SK-N-SH (cell line): ENCODE measurements at regions not wholly inside any gene's neighbourhood (a gene's known extent, or its start where the extent isn't known, plus 50 kb on each side); places are given as distances from the start of the nearest gene placed in this dataset.

Experiments used
- CTCF ChIA-PET: fragments of 300-600, 350-600 bp; formaldehyde crosslinking; extraction: SDS; loops from one replicate; lab custom pipeline; 2021; lab: Yijun Ruan, JAX
- POLR2A ChIA-PET: fragments of 350-600 bp; sonication (Branson Sonifier 250); formaldehyde crosslinking; extraction: SDS; loops from one replicate; lab custom pipeline; 2020; ENCODE audit warnings: antibody characterized with exemption, inconsistent platforms; lab: Yijun Ruan, JAX
- DNase-seq: peaks from one replicate; pipeline ENCODE4 v3.0.0; 2012
- H2AFZ ChIP-seq: fragments of 200-600 bp; sonication (generic); 2 replicates; pipeline ENCODE4 v1.8.1; 2016; ENCODE audit warnings: antibody characterized with exemption, mild to moderate bottlenecking, low read depth
- H3F3A ChIP-seq: fragments of 200-600 bp; sonication (generic); replicated peaks from 2 replicates; pipeline ENCODE3; 2016; ENCODE audit warnings: antibody characterized with exemption, mild to moderate bottlenecking; ENCODE audit not compliant: insufficient read depth
- H3K27ac ChIP-seq, 2 experiments: fragments of 200-500 bp in 1 of 2; fragments of 200-600 bp in 1 of 2; sonication (Bioruptor generic) in 1 of 2; sonication (generic), shearing (Covaris generic) in 1 of 2; 2 replicates each; pipeline versions ENCODE4 v1.5.1 to v1.6.1; 2014 to 2016; ENCODE audit warnings: low read depth in 2 of 2, inconsistent platforms in 1 of 2, low read length in 1 of 2, mild to moderate bottlenecking in 1 of 2, mixed read lengths in 1 of 2
- H3K27me3 ChIP-seq: fragments of 200-600 bp; sonication (generic), shearing (Covaris generic); 2 replicates; pipeline ENCODE4 v1.6.1; 2016; ENCODE audit warnings: mixed run types; ENCODE audit not compliant: insufficient read depth
- H3K36me3 ChIP-seq, 2 experiments: fragments of 200-500 bp in 1 of 2; fragments of 200-600 bp in 1 of 2; sonication (Bioruptor generic) in 1 of 2; sonication (generic) in 1 of 2; replicated peaks in 1 of 2; 2 replicates each; pipeline versions ENCODE3 to v1.5.1; 2014 to 2016; ENCODE audit warnings: low read length in 1 of 2, mild to moderate bottlenecking in 1 of 2; ENCODE audit not compliant: insufficient read depth in 2 of 2, control insufficient read depth in 1 of 2
- H3K4me1 ChIP-seq, 2 experiments: fragments of 200-500 bp in 1 of 2; fragments of 200-600 bp in 1 of 2; sonication (Bioruptor generic) in 1 of 2; sonication (generic), shearing (Covaris generic) in 1 of 2; 2 replicates each; pipeline versions ENCODE4 v1.5.1 to v1.6.1; 2014 to 2016; ENCODE audit warnings: low read depth in 1 of 2, low read length in 1 of 2, mixed run types in 1 of 2; ENCODE audit not compliant: insufficient read depth in 2 of 2, control insufficient read depth in 1 of 2
- H3K4me2 ChIP-seq: fragments of 200-600 bp; sonication (generic), shearing (Covaris generic); 2 replicates; pipeline ENCODE4 v1.6.1; 2017; ENCODE audit warnings: mixed run types
- H3K4me3 ChIP-seq, 2 experiments: fragments of 200-500 bp in 1 of 2; fragments of 200-600 bp in 1 of 2; sonication (Bioruptor generic) in 1 of 2; sonication (generic), shearing (Covaris generic) in 1 of 2; 2 replicates each; pipeline versions ENCODE4 v1.5.1 to v1.8.1; 2014 to 2016; ENCODE audit warnings: low read depth in 2 of 2, inconsistent platforms in 1 of 2, low read length in 1 of 2, mild to moderate bottlenecking in 1 of 2, mixed read lengths in 1 of 2, moderate library complexity in 1 of 2
- H3K79me2 ChIP-seq: fragments of 200-600 bp; sonication (generic); 2 replicates; pipeline ENCODE4 v1.8.1; 2017; ENCODE audit warnings: mild to moderate bottlenecking; ENCODE audit not compliant: insufficient read depth
- H3K9ac ChIP-seq: fragments of 200-600 bp; sonication (generic); 2 replicates; pipeline ENCODE4 v1.6.1; 2017; ENCODE audit warnings: mixed run types
- H3K9me2 ChIP-seq: fragments of 200-600 bp; sonication (generic); 2 replicates; pipeline ENCODE4 v1.6.1; 2017; ENCODE audit warnings: mixed run types
- H3K9me3 ChIP-seq: fragments of 200-600 bp; sonication (generic); 2 replicates; pipeline ENCODE4 v1.6.1; 2017; ENCODE audit warnings: mixed run types, mild to moderate bottlenecking, moderate library complexity
- H4K20me1 ChIP-seq: fragments of 200-600 bp; sonication (generic); 2 replicates; pipeline ENCODE4 v1.6.1; 2017; ENCODE audit warnings: mild to moderate bottlenecking, mixed run types; ENCODE audit not compliant: insufficient read depth
- ELF1 ChIP-seq: IDR thresholded peaks from 2 replicates; pipeline ENCODE4 v1.4.0; 2012
- EZH2phosphoT487 ChIP-seq: fragments of 200-600 bp; sonication (generic); IDR thresholded peaks from 2 replicates; pipeline ENCODE4 v1.6.1; 2017; ENCODE audit warnings: low read depth, mixed run types, mild to moderate bottlenecking, antibody characterized with exemption, moderate library complexity, borderline replicate concordance
- FOXM1 ChIP-seq: IDR thresholded peaks from 2 replicates; pipeline ENCODE4 v1.4.0; 2012; ENCODE audit warnings: low read depth, mild to moderate bottlenecking
- GABPA ChIP-seq: IDR thresholded peaks from 2 replicates; pipeline ENCODE4 v1.4.0; 2012; ENCODE audit warnings: low read depth, mild to moderate bottlenecking
- JUND ChIP-seq: IDR thresholded peaks from 2 replicates; pipeline ENCODE4 v1.4.0; 2012
- MEF2A ChIP-seq: IDR thresholded peaks from 2 replicates; pipeline ENCODE4 v1.4.0; 2012; ENCODE audit warnings: low read depth, borderline replicate concordance
- NRF1 ChIP-seq: IDR thresholded peaks from 2 replicates; pipeline ENCODE4 v1.6.1; 2012; ENCODE audit warnings: low read depth, mild to moderate bottlenecking, low read length
- POLR2AphosphoS5 ChIP-seq: IDR thresholded peaks from 2 replicates; pipeline ENCODE4 v1.6.1; 2012; ENCODE audit warnings: low read depth, low read length
- RAD21 ChIP-seq: IDR thresholded peaks from 2 replicates; pipeline ENCODE4 v1.6.1; 2012; ENCODE audit warnings: mild to moderate bottlenecking, low read length
- RCOR1 ChIP-seq: fragments of 150-350 bp; IDR thresholded peaks from 2 replicates; pipeline ENCODE4 v1.6.1; 2017; ENCODE audit warnings: antibody characterized with exemption, low read length
- REST ChIP-seq: IDR thresholded peaks from 2 replicates; pipeline ENCODE4 v1.6.1; 2012; ENCODE audit warnings: mild to moderate bottlenecking, low read depth, low read length, moderate library complexity
- SIN3A ChIP-seq: IDR thresholded peaks from 2 replicates; pipeline ENCODE4 v1.6.1; 2012; ENCODE audit warnings: low read depth, mild to moderate bottlenecking, low read length, moderate library complexity, borderline replicate concordance
- SMC3 ChIP-seq: IDR thresholded peaks from 2 replicates; pipeline ENCODE4 v1.6.1; 2012; ENCODE audit warnings: low read depth, low read length, improper control_type of control experiment
- TCF12 ChIP-seq: IDR thresholded peaks from 2 replicates; pipeline ENCODE4 v1.4.0; 2012
- TEAD4 ChIP-seq: IDR thresholded peaks from 2 replicates; pipeline ENCODE4 v1.4.0; 2012; ENCODE audit warnings: mild to moderate bottlenecking, borderline replicate concordance; ENCODE audit not compliant: insufficient read depth
- USF1 ChIP-seq: IDR thresholded peaks from 2 replicates; pipeline ENCODE4 v1.4.0; 2012; ENCODE audit warnings: low read depth, borderline replicate concordance
- USF2 ChIP-seq: fragments of 150-350 bp; IDR thresholded peaks from 2 replicates; pipeline ENCODE4 v1.6.1; 2017; ENCODE audit warnings: antibody characterized with exemption, low read length, low read depth, borderline replicate concordance
- WGBS: methylation state at CpG from one replicate; pipeline ENCODE4 v1.1.6; 2017; ENCODE audit warnings: low lambda C conversion rate; 5-methylcytosine and 5-hydroxymethylcytosine counted together

GRCh38 chr4:10366628-10367027, 90.6 kb downstream of the ZNF518B start:
- no peak for DNase-seq
- Histone ChIP-seq H4K20me1 (no peaks in the 10 kb centered on the region), H3F3A (no peaks in the 10 kb centered on the region), H3K79me2 (no peaks in the 10 kb centered on the region), H3K36me3 (no peaks in the 10 kb centered on the region), H3K4me1 (no peaks in the 10 kb centered on the region), H3K9me2 (no peaks in the 10 kb centered on the region), H3K27ac (no peak overlapping the region), H3K9ac (no peak overlapping the region), H2AFZ (no peak overlapping the region), H3K27me3 (no peaks in the 10 kb centered on the region; the same call in 1 of the 2 replicates), H3K9me3 (no peaks in the 10 kb centered on the region), H3K4me3 (no peak overlapping the region), H3K4me2 (no peak overlapping the region)
- CTCF ChIA-PET: no interaction called here
- TF ChIP-seq MEF2A (no peak), SMC3 (no peak), POLR2AphosphoS5 (no peak), NRF1 (no peak), TCF12 (no peak), TEAD4 (no peak), EZH2phosphoT487 (no peak), SIN3A (no peak), GABPA (no peak), USF1 (no peak), RCOR1 (no peak), JUND (no peak), REST (no peak), FOXM1 (no peak), RAD21 (no peak), ELF1 (no peak), USF2 (no peak)
- POLR2A ChIA-PET: no interaction called here

GRCh38 chr4:10364194-10364593, 93.0 kb downstream of the ZNF518B start:
- POLR2A ChIA-PET: no interaction called here
- no peaks in the 10 kb centered on the region for H3K9me3 ChIP-seq
- H3K79me2 ChIP-seq: no peaks in the 10 kb centered on the region
- WGBS: 0% methylated on average over 2 of the region's 2 CpGs
- no peaks in the 10 kb centered on the region; the same call in 1 of the 2 replicates for H3K27me3 ChIP-seq
- no peak for DNase-seq
- no peaks in the 10 kb centered on the region for H3K9me2 ChIP-seq
- H3K4me2 ChIP-seq: no peak overlapping the region
- H2AFZ ChIP-seq: no peak overlapping the region
- no peak overlapping the region for H3K27ac ChIP-seq
- H3K36me3 ChIP-seq: no peaks in the 10 kb centered on the region
- no peaks in the 10 kb centered on the region for H4K20me1 ChIP-seq
- H3F3A ChIP-seq: no peaks in the 10 kb centered on the region
- no peak for TF ChIP-seq USF1
- TF ChIP-seq, all 33 proteins: peak for 0
- Histone ChIP-seq H3K9ac (no peak overlapping the region), H3K4me1 (no peaks in the 10 kb centered on the region), H3K4me3 (no peak overlapping the region)
- CTCF ChIA-PET: no interaction called here
